T-helper 1 cell treated with Interleukin-12 subunit alpha and Interleukin-12 subunit beta and Interleukin-4 antibody, amounts not matched to agents 30 μg/mL and 1 μg/mL, for 36 hours (primary cell): ENCODE measurements at regions not wholly inside any gene's neighbourhood (a gene's known extent, or its start where the extent isn't known, plus 50 kb on each side); places are given as distances from the start of the nearest gene placed in this dataset.

ENCODE experiments used
- H3K27ac Mint-ChIP-seq: one replicate; pipeline ENCODE4 v1.8.0; 2021; ENCODE audit warnings: mild to moderate bottlenecking, mixed read lengths
- H3K27me3 Mint-ChIP-seq: one replicate; pipeline ENCODE4 v1.8.0; 2021; ENCODE audit warnings: low read depth, mixed read lengths
- H3K36me3 Mint-ChIP-seq: one replicate; pipeline ENCODE4 v1.8.0; 2021; ENCODE audit warnings: low read depth, mixed read lengths
- H3K4me1 Mint-ChIP-seq: one replicate; pipeline ENCODE4 v1.8.0; 2021; ENCODE audit warnings: low read depth, mixed read lengths
- H3K4me3 Mint-ChIP-seq: one replicate; pipeline ENCODE4 v1.8.0; 2021; ENCODE audit warnings: mild to moderate bottlenecking, moderate library complexity, mixed read lengths
- H3K9me3 Mint-ChIP-seq: one replicate; pipeline ENCODE4 v1.8.0; 2021; ENCODE audit warnings: mixed read lengths

- Mint-ChIP-seq H3K27me3 (no peaks in the 10 kb centered on the region), H3K9me3 (no peaks in the 10 kb centered on the region), H3K4me1 (no peaks in the 10 kb centered on the region), H3K36me3 (no peaks in the 10 kb centered on the region), H3K4me3 (no peak overlapping the region), H3K27ac (no peak overlapping the region)
Observed at GRCh38 chr20:12695937-12696336, 312.8 kb upstream of the SPTLC3 start.

GRCh38 chr20:12698817-12699216 lies 310.0 kb upstream of the SPTLC3 start:
- H3K36me3 Mint-ChIP-seq = no peaks in the 10 kb centered on the region
- H3K4me3 Mint-ChIP-seq = no peak overlapping the region
- H3K9me3 Mint-ChIP-seq = no peaks in the 10 kb centered on the region
- H3K27ac Mint-ChIP-seq = no peak overlapping the region
- H3K27me3 Mint-ChIP-seq = no peaks in the 10 kb centered on the region
- H3K4me1 Mint-ChIP-seq = no peaks in the 10 kb centered on the region

GRCh38 chr20:12699374-12700228 lies 309.2 kb upstream of the SPTLC3 start:
- H3K4me3 Mint-ChIP-seq = no peak overlapping the region
- H3K36me3 Mint-ChIP-seq = no peaks in the 10 kb centered on the region
- no peak overlapping the region for H3K27ac Mint-ChIP-seq
- H3K4me1 Mint-ChIP-seq = no peaks in the 10 kb centered on the region
- no peaks in the 10 kb centered on the region for H3K9me3 Mint-ChIP-seq
- H3K27me3 Mint-ChIP-seq = no peaks in the 10 kb centered on the region

- H3K4me3 Mint-ChIP-seq = no peak overlapping the region
- no peaks in the 10 kb centered on the region for H3K9me3 Mint-ChIP-seq
- H3K36me3 Mint-ChIP-seq = no peaks in the 10 kb centered on the region
- no peaks in the 10 kb centered on the region for H3K27me3 Mint-ChIP-seq
- no peak overlapping the region for H3K27ac Mint-ChIP-seq
- H3K4me1 Mint-ChIP-seq = no peaks in the 10 kb centered on the region
Observed at GRCh38 chr20:12700701-12701100, 308.1 kb upstream of the SPTLC3 start.

GRCh38 chr20:12702312-12702711 lies 306.5 kb upstream of the SPTLC3 start:
- Mint-ChIP-seq H3K27me3 (no peaks in the 10 kb centered on the region), H3K36me3 (no peaks in the 10 kb centered on the region), H3K27ac (no peak overlapping the region), H3K4me1 (no peaks in the 10 kb centered on the region), H3K9me3 (no peaks in the 10 kb centered on the region), H3K4me3 (no peak overlapping the region)

- no peaks in the 10 kb centered on the region for H3K9me3 Mint-ChIP-seq
Observed at GRCh38 chr20:12715371-12715770, 293.4 kb upstream of the SPTLC3 start.

GRCh38 chr20:12715991-12716680 lies 292.6 kb upstream of the SPTLC3 start:
- H3K36me3 Mint-ChIP-seq = no peaks in the 10 kb centered on the region
- H3K4me3 Mint-ChIP-seq = no peak overlapping the region
- H3K4me1 Mint-ChIP-seq = no peaks in the 10 kb centered on the region

More at GRCh38 chr20:12715371-12715770, 293.4 kb upstream of the SPTLC3 start:
- Mint-ChIP-seq H3K4me3 (no peak overlapping the region), H3K27me3 (no peaks in the 10 kb centered on the region), H3K36me3 (no peaks in the 10 kb centered on the region), H3K27ac (no peak overlapping the region), H3K4me1 (no peaks in the 10 kb centered on the region)

GRCh38 chr20:12717061-12717460 lies 291.7 kb upstream of the SPTLC3 start:
- H3K36me3 Mint-ChIP-seq = no peaks in the 10 kb centered on the region
- no peak overlapping the region for H3K27ac Mint-ChIP-seq
- H3K9me3 Mint-ChIP-seq = no peaks in the 10 kb centered on the region
- H3K27me3 Mint-ChIP-seq = no peaks in the 10 kb centered on the region
- no peak overlapping the region for H3K4me3 Mint-ChIP-seq
- no peaks in the 10 kb centered on the region for H3K4me1 Mint-ChIP-seq

More at GRCh38 chr20:12715991-12716680, 292.6 kb upstream of the SPTLC3 start:
- H3K27ac Mint-ChIP-seq = no peak overlapping the region
- no peaks in the 10 kb centered on the region for H3K27me3 Mint-ChIP-seq
- H3K9me3 Mint-ChIP-seq = no peaks in the 10 kb centered on the region

- H3K4me3 Mint-ChIP-seq = no peak overlapping the region
- H3K36me3 Mint-ChIP-seq = no peaks in the 10 kb centered on the region
- no peaks in the 10 kb centered on the region for H3K27me3 Mint-ChIP-seq
- H3K4me1 Mint-ChIP-seq = no peaks in the 10 kb centered on the region
- no peak overlapping the region for H3K27ac Mint-ChIP-seq
- no peaks in the 10 kb centered on the region for H3K9me3 Mint-ChIP-seq
Observed at GRCh38 chr20:12718619-12719018, 290.2 kb upstream of the SPTLC3 start.

- no peaks in the 10 kb centered on the region for H3K27me3 Mint-ChIP-seq
Observed at GRCh38 chr20:12721636-12722035, 287.1 kb upstream of the SPTLC3 start.

GRCh38 chr20:12722091-12722490 lies 286.7 kb upstream of the SPTLC3 start:
- Mint-ChIP-seq H3K4me3 (no peak overlapping the region), H3K27me3 (no peaks in the 10 kb centered on the region), H3K9me3 (no peaks in the 10 kb centered on the region), H3K4me1 (no peaks in the 10 kb centered on the region), H3K27ac (no peak overlapping the region), H3K36me3 (no peaks in the 10 kb centered on the region)

More at GRCh38 chr20:12721636-12722035, 287.1 kb upstream of the SPTLC3 start:
- H3K4me3 Mint-ChIP-seq = no peak overlapping the region
- no peaks in the 10 kb centered on the region for H3K9me3 Mint-ChIP-seq
- no peaks in the 10 kb centered on the region for H3K36me3 Mint-ChIP-seq
- no peak overlapping the region for H3K27ac Mint-ChIP-seq
- no peaks in the 10 kb centered on the region for H3K4me1 Mint-ChIP-seq

GRCh38 chr20:12723811-12724210 lies 285.0 kb upstream of the SPTLC3 start:
- Mint-ChIP-seq H3K36me3 (no peaks in the 10 kb centered on the region), H3K4me3 (no peak overlapping the region), H3K27me3 (no peaks in the 10 kb centered on the region), H3K9me3 (no peaks in the 10 kb centered on the region), H3K4me1 (no peaks in the 10 kb centered on the region), H3K27ac (no peak overlapping the region)

GRCh38 chr20:12728782-12729181 lies 280.0 kb upstream of the SPTLC3 start:
- H3K4me3 Mint-ChIP-seq = no peak overlapping the region
- no peak overlapping the region for H3K27ac Mint-ChIP-seq
- H3K36me3 Mint-ChIP-seq = no peaks in the 10 kb centered on the region
- no peaks in the 10 kb centered on the region for H3K4me1 Mint-ChIP-seq
- H3K9me3 Mint-ChIP-seq = peaks cover 3% of the 10 kb centered on the region
- H3K27me3 Mint-ChIP-seq = no peaks in the 10 kb centered on the region

GRCh38 chr20:12729326-12729725 lies 279.4 kb upstream of the SPTLC3 start:
- Mint-ChIP-seq H3K27me3 (no peaks in the 10 kb centered on the region), H3K4me1 (no peaks in the 10 kb centered on the region), H3K36me3 (no peaks in the 10 kb centered on the region), H3K4me3 (no peak overlapping the region), H3K27ac (no peak overlapping the region), H3K9me3 (peaks cover 3% of the 10 kb centered on the region)

GRCh38 chr20:12733811-12734210 lies 275.0 kb upstream of the SPTLC3 start:
- no peaks in the 10 kb centered on the region for H3K4me1 Mint-ChIP-seq
- H3K27ac Mint-ChIP-seq = no peak overlapping the region
- H3K9me3 Mint-ChIP-seq = peaks cover 13% of the 10 kb centered on the region
- no peak overlapping the region for H3K4me3 Mint-ChIP-seq
- H3K27me3 Mint-ChIP-seq = no peaks in the 10 kb centered on the region
- H3K36me3 Mint-ChIP-seq = no peaks in the 10 kb centered on the region
